ENCODE measurements at regions not wholly inside any gene's neighbourhood (a gene's known extent, or its start where the extent isn't known, plus 50 kb on each side); places are given as distances from the start of the nearest gene placed in this dataset.

GRCh38 chr2:200091126-200091525, 135.7 kb downstream of the MAIP1 start:
- Histone ChIP-seq H3K9me3 (replicated peaks; ENCODE audit: insufficient read depth, low read length) (no peaks in the 10 kb centered on the region), H3K9me2 (replicated peaks; ENCODE audit: insufficient read depth, low read length) (no peaks in the 10 kb centered on the region), H3K4me2 (ENCODE audit: low read depth, low read length) (no peak overlapping the region), H3K9ac (ENCODE audit: low read length) (no peak overlapping the region), H3F3A (ENCODE audit: insufficient read depth, low read length) (no peaks in the 10 kb centered on the region), H4K20me1 (ENCODE audit: insufficient read depth, low read length) (no peaks in the 10 kb centered on the region), H3K4me1 (ENCODE audit: low read length) (no peaks in the 10 kb centered on the region), H3K79me2 (ENCODE audit: low read length) (no peaks in the 10 kb centered on the region), H3K27ac (ENCODE audit: low read length) (no peak overlapping the region), H2AFZ (ENCODE audit: low read length) (no peak overlapping the region), H3K27me3 (replicated peaks; ENCODE audit: insufficient read depth, low read length) (no peaks in the 10 kb centered on the region), H3K36me3 (replicated peaks; ENCODE audit: insufficient read depth, low read length) (no peaks in the 10 kb centered on the region), H3K4me3 (ENCODE audit: low read length) (no peak overlapping the region)
- no peak for TF ChIP-seq EZH2 (optimal IDR thresholded peaks at IDR 0.05; ENCODE audit: low read depth, low read length)
- TF ChIP-seq CTCF (IDR thresholded peaks at IDR 0.05; ENCODE audit: low read length), result no peak
- no peak for TF ChIP-seq EZH2phosphoT487 (IDR thresholded peaks at IDR 0.05; ENCODE audit: low read length)
- no peak for DNase-seq

- H3K9ac ChIP-seq (ENCODE audit: low read length), result no peak overlapping the region
- no peaks in the 10 kb centered on the region for H3K36me3 ChIP-seq (replicated peaks; ENCODE audit: insufficient read depth, low read length)
- H3K27ac ChIP-seq (ENCODE audit: low read length), result no peak overlapping the region
- no peaks in the 10 kb centered on the region for H3K4me1 ChIP-seq (ENCODE audit: low read length)
- no peaks in the 10 kb centered on the region for H3F3A ChIP-seq (ENCODE audit: insufficient read depth, low read length)
- no peaks in the 10 kb centered on the region for H3K9me2 ChIP-seq (replicated peaks; ENCODE audit: insufficient read depth, low read length)
- no peaks in the 10 kb centered on the region for H3K79me2 ChIP-seq (ENCODE audit: low read length)
- H4K20me1 ChIP-seq (ENCODE audit: insufficient read depth, low read length), result no peaks in the 10 kb centered on the region
- no peak overlapping the region for H3K4me3 ChIP-seq (ENCODE audit: low read length)
- no peak for TF ChIP-seq CTCF (IDR thresholded peaks at IDR 0.05; ENCODE audit: low read length)
- no peak for TF ChIP-seq EZH2 (optimal IDR thresholded peaks at IDR 0.05; ENCODE audit: low read depth, low read length)
- no peak for TF ChIP-seq EZH2phosphoT487 (IDR thresholded peaks at IDR 0.05; ENCODE audit: low read length)
- H3K9me3 ChIP-seq (replicated peaks; ENCODE audit: insufficient read depth, low read length), result no peaks in the 10 kb centered on the region
- DNase-seq, result no peak
- H3K4me2 ChIP-seq (ENCODE audit: low read depth, low read length), result no peak overlapping the region
- H3K27me3 ChIP-seq (replicated peaks; ENCODE audit: insufficient read depth, low read length), result no peaks in the 10 kb centered on the region
- no peak overlapping the region for H2AFZ ChIP-seq (ENCODE audit: low read length)
These were observed 136.9 kb downstream of the MAIP1 start for GRCh38 chr2:200092235-200092634.

DNA sequence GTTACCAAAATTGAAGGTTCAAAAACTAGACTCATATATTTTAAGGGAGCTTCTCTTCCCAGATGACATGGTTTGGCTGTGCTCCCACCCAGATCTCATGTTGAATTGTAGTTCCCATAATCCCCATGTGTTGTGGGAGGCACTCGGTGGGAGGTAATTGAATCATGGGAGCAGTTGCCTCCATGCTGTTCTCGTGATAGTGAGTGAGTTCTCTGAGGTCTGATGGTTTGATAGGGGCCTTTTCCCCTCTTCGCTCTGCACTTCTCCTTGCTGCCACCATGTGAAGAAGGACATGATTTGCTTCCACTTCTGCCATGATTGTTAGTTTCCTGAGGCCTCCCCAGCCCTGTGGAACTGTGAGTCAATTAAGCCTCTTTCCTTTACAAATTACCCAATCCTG, 140.1 kb downstream of the MAIP1 start:
- H3K9me3 ChIP-seq (replicated peaks; ENCODE audit: insufficient read depth, low read length), result no peaks in the 10 kb centered on the region
- H3K4me3 ChIP-seq (ENCODE audit: low read length), result no peak overlapping the region
- no peak for TF ChIP-seq CTCF (IDR thresholded peaks at IDR 0.05; ENCODE audit: low read length)
- no peak for TF ChIP-seq EZH2 (optimal IDR thresholded peaks at IDR 0.05; ENCODE audit: low read depth, low read length)
- no peaks in the 10 kb centered on the region for H4K20me1 ChIP-seq (ENCODE audit: insufficient read depth, low read length)
- H3K27ac ChIP-seq (ENCODE audit: low read length), result no peak overlapping the region
- H3K79me2 ChIP-seq (ENCODE audit: low read length), result no peaks in the 10 kb centered on the region
- no peaks in the 10 kb centered on the region for H3F3A ChIP-seq (ENCODE audit: insufficient read depth, low read length)
- H3K27me3 ChIP-seq (replicated peaks; ENCODE audit: insufficient read depth, low read length), result no peaks in the 10 kb centered on the region
- H3K9me2 ChIP-seq (replicated peaks; ENCODE audit: insufficient read depth, low read length), result no peaks in the 10 kb centered on the region
- no peak for DNase-seq
- no peaks in the 10 kb centered on the region for H3K36me3 ChIP-seq (replicated peaks; ENCODE audit: insufficient read depth, low read length)
- H3K9ac ChIP-seq (ENCODE audit: low read length), result no peak overlapping the region
- no peak overlapping the region for H2AFZ ChIP-seq (ENCODE audit: low read length)
- H3K4me2 ChIP-seq (ENCODE audit: low read depth, low read length), result no peak overlapping the region
- no peaks in the 10 kb centered on the region for H3K4me1 ChIP-seq (ENCODE audit: low read length)
